ENCODE measurements at regions not wholly inside any gene's neighbourhood (a gene's known extent, or its start where the extent isn't known, plus 50 kb on each side); places are given as distances from the start of the nearest gene placed in this dataset.

DNA sequence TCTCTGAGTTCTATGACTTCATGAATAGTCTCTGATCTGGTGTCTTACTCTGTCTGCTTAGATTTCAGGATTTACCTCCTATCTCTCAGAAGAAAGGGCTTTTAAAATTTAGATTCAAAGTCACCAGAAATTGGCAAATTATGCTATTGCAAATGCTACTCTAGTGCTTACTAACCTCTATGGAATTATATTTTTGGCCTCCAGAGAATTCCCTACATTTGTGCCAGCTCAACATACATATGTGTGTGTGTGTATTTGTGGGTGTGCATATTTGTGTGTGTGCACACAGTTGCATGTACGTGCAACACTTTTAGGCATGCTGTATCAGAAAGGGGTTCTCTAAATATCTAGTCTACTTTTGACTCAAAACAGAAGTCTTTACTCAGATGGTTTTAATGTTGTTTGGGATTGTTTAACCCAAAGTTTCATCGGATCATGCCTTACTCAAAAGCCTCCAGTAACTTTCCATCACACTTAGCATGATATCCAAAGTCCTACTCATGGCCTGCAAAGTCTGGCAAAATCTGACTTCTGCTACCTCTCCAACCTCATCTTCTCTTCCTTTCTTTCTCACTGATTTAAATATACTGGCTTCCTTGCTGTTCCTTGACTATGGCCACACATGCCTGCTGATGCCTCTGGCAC is 147.6 kb upstream of the NR3C1 start (continued):
- TF ChIP-seq, protein P1, sequence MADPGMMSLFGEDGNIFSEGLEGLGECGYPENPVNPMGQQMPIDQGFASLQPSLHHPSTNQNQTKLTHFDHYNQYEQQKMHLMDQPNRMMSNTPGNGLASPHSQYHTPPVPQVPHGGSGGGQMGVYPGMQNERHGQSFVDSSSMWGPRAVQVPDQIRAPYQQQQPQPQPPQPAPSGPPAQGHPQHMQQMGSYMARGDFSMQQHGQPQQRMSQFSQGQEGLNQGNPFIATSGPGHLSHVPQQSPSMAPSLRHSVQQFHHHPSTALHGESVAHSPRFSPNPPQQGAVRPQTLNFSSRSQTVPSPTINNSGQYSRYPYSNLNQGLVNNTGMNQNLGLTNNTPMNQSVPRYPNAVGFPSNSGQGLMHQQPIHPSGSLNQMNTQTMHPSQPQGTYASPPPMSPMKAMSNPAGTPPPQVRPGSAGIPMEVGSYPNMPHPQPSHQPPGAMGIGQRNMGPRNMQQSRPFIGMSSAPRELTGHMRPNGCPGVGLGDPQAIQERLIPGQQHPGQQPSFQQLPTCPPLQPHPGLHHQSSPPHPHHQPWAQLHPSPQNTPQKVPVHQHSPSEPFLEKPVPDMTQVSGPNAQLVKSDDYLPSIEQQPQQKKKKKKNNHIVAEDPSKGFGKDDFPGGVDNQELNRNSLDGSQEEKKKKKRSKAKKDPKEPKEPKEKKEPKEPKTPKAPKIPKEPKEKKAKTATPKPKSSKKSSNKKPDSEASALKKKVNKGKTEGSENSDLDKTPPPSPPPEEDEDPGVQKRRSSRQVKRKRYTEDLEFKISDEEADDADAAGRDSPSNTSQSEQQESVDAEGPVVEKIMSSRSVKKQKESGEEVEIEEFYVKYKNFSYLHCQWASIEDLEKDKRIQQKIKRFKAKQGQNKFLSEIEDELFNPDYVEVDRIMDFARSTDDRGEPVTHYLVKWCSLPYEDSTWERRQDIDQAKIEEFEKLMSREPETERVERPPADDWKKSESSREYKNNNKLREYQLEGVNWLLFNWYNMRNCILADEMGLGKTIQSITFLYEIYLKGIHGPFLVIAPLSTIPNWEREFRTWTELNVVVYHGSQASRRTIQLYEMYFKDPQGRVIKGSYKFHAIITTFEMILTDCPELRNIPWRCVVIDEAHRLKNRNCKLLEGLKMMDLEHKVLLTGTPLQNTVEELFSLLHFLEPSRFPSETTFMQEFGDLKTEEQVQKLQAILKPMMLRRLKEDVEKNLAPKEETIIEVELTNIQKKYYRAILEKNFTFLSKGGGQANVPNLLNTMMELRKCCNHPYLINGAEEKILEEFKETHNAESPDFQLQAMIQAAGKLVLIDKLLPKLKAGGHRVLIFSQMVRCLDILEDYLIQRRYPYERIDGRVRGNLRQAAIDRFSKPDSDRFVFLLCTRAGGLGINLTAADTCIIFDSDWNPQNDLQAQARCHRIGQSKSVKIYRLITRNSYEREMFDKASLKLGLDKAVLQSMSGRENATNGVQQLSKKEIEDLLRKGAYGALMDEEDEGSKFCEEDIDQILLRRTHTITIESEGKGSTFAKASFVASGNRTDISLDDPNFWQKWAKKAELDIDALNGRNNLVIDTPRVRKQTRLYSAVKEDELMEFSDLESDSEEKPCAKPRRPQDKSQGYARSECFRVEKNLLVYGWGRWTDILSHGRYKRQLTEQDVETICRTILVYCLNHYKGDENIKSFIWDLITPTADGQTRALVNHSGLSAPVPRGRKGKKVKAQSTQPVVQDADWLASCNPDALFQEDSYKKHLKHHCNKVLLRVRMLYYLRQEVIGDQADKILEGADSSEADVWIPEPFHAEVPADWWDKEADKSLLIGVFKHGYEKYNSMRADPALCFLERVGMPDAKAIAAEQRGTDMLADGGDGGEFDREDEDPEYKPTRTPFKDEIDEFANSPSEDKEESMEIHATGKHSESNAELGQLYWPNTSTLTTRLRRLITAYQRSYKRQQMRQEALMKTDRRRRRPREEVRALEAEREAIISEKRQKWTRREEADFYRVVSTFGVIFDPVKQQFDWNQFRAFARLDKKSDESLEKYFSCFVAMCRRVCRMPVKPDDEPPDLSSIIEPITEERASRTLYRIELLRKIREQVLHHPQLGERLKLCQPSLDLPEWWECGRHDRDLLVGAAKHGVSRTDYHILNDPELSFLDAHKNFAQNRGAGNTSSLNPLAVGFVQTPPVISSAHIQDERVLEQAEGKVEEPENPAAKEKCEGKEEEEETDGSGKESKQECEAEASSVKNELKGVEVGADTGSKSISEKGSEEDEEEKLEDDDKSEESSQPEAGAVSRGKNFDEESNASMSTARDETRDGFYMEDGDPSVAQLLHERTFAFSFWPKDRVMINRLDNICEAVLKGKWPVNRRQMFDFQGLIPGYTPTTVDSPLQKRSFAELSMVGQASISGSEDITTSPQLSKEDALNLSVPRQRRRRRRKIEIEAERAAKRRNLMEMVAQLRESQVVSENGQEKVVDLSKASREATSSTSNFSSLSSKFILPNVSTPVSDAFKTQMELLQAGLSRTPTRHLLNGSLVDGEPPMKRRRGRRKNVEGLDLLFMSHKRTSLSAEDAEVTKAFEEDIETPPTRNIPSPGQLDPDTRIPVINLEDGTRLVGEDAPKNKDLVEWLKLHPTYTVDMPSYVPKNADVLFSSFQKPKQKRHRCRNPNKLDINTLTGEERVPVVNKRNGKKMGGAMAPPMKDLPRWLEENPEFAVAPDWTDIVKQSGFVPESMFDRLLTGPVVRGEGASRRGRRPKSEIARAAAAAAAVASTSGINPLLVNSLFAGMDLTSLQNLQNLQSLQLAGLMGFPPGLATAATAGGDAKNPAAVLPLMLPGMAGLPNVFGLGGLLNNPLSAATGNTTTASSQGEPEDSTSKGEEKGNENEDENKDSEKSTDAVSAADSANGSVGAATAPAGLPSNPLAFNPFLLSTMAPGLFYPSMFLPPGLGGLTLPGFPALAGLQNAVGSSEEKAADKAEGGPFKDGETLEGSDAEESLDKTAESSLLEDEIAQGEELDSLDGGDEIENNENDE (IDR thresholded peaks at IDR 0.05; ENCODE audit: insufficient replicate concordance, low read length) = no peak
- TF ChIP-seq CREB1 (IDR thresholded peaks at IDR 0.05) (no peak), KDM5A (IDR thresholded peaks at IDR 0.05; ENCODE audit: low read length) (no peak), SRF (IDR thresholded peaks at IDR 0.05; ENCODE audit: low read depth, low read length) (no peak), CHD2 (IDR thresholded peaks at IDR 0.05; ENCODE audit: low read length) (no peak), TAF1 (IDR thresholded peaks at IDR 0.05; ENCODE audit: low read depth, low read length) (no peak), TBP (IDR thresholded peaks at IDR 0.05; ENCODE audit: low read depth, low read length) (no peak), YY1 (IDR thresholded peaks at IDR 0.05; ENCODE audit: low read depth, low read length) (no peak), POLR2AphosphoS5 (IDR thresholded peaks at IDR 0.05; ENCODE audit: low read depth, low read length) (no peak), SIX5 (IDR thresholded peaks at IDR 0.05; ENCODE audit: low read depth, low read length) (no peak), RNF2 (IDR thresholded peaks at IDR 0.05; ENCODE audit: borderline replicate concordance, low read depth, low read length, missing control alignments, poor library complexity, severe bottlenecking) (no peak), NANOG (IDR thresholded peaks at IDR 0.05; ENCODE audit: insufficient read depth, low read depth, low read length, poor library complexity, severe bottlenecking) (no peak), NRF1 (IDR thresholded peaks at IDR 0.05; ENCODE audit: low read depth, low read length) (no peak)
